Immature natural killer cell (primary cell): ENCODE measurements at regions not wholly inside any gene's neighbourhood (a gene's known extent, or its start where the extent isn't known, plus 50 kb on each side); places are given as distances from the start of the nearest gene placed in this dataset.
A peak's percentile ranks its signal among the peaks of the same experiment; 100 is the strongest.

Experiments
- DNase-seq, 3 donors: peaks; one replicate each; pipeline ENCODE4 v3.0.0; 2022; ENCODE audit warnings: mixed read lengths in 1 of 3
- H3K27ac Mint-ChIP-seq, 6 donors: one replicate each; pipeline ENCODE4 v1.8.0; 2020; ENCODE audit warnings: mixed read lengths in 6 of 6, mild to moderate bottlenecking in 5 of 6, inconsistent platforms in 4 of 6, moderate library complexity in 3 of 6
- H3K27me3 Mint-ChIP-seq, 3 donors: one replicate each; pipeline ENCODE4 v1.8.0; 2020 to 2021; ENCODE audit warnings: low read depth in 3 of 3, mild to moderate bottlenecking in 3 of 3, mixed read lengths in 3 of 3, moderate library complexity in 3 of 3, inconsistent platforms in 1 of 3
- H3K36me3 Mint-ChIP-seq, 3 donors: one replicate each; pipeline ENCODE4 v1.8.0; 2020; ENCODE audit warnings: mixed read lengths in 3 of 3, inconsistent platforms in 2 of 3, mild to moderate bottlenecking in 2 of 3
- H3K4me1 Mint-ChIP-seq, 2 donors: one replicate each; pipeline ENCODE4 v1.8.0; 2020; ENCODE audit warnings: inconsistent platforms in 2 of 2, mild to moderate bottlenecking in 2 of 2, mixed read lengths in 2 of 2, moderate library complexity in 1 of 2
- H3K4me3 Mint-ChIP-seq, 5 donors: one replicate each; pipeline ENCODE4 v1.8.0; 2020; ENCODE audit warnings: mild to moderate bottlenecking in 5 of 5, mixed read lengths in 5 of 5, inconsistent platforms in 3 of 5, moderate library complexity in 3 of 5
- H3K9me3 Mint-ChIP-seq, 6 donors: one replicate each; pipeline ENCODE4 v1.8.0; 2020; ENCODE audit warnings: mild to moderate bottlenecking in 6 of 6, mixed read lengths in 6 of 6, inconsistent platforms in 4 of 6, moderate library complexity in 3 of 6

DNA sequence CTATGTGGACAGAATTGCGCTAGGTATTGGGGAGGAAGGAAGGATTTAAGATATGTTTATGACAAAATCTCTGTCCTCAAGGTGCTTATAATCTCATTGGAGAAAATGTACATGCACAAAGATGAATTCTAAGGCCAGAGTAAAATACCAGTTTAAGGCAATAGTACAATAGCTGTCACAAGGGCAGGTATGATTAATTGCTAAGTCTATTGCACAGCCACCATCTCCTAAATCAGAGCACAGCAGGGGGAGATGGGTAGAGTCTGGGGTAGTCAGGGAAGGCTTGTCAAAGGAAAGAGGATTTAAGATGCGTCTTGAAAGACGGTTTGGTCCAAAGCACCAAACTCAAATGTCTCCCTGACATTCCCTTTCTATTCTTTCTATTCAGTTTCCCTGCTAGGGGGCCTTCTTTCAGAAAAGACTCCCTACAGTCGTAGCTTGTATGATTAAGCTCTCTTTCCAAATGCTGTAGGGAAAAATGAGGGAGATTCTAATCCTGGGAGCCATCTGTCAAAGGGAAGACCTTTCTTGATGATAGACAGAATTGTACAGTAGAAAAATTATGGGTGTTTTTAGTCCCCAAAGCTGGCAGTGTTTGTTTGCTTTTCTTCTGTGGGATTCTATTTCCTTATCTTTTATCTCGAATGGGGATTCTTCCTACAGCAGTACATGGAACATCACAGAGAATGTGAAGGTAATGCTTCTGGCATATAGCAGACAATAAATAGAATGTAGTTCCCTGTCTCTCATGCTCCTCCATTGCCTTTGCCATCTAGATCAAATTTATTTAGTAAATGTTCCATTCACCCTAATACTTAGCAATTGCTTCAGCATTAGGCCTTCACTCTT, 107.6 kb upstream of the NFIA start:
- H3K36me3 Mint-ChIP-seq = no peaks in the 10 kb centered on the region
- no peaks in the 10 kb centered on the region for H3K9me3 Mint-ChIP-seq
- H3K4me1 Mint-ChIP-seq = no peaks in the 10 kb centered on the region
- no peak overlapping the region for H3K4me3 Mint-ChIP-seq
- H3K27me3 Mint-ChIP-seq = peaks cover 4 to 9% (median 5%) of the 10 kb centered on the region in 3 donors
- no peak overlapping the region for H3K27ac Mint-ChIP-seq
- DNase-seq = no peak

DNA sequence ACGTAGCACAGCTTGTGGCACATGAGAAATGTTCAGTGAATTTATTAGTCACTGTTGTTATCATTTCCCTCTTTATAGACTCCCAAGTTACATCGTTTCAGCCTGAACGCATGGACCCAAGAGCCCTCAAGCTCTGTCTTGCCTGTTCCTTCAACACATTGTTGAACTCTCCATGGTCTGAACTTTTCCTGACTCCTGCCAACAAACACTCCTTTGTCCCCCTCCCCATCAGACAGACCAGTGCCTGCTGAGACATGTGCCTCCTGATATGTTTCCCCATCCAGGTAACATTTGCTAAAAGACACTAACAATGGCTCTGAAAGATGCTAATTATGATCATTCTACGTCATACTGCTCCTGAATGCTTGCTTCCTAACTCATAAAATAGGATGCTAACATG, 108.7 kb upstream of the NFIA start:
- no peak overlapping the region for H3K27ac Mint-ChIP-seq
- H3K27me3 Mint-ChIP-seq = peaks cover 5 to 11% (median 8%) of the 10 kb centered on the region in 3 donors
- no peaks in the 10 kb centered on the region for H3K9me3 Mint-ChIP-seq
- H3K4me3 Mint-ChIP-seq = no peak overlapping the region
- no peaks in the 10 kb centered on the region for H3K36me3 Mint-ChIP-seq
- no peaks in the 10 kb centered on the region for H3K4me1 Mint-ChIP-seq
- no peak for DNase-seq

GRCh38 chr1:60972841-60973364, 109.5 kb upstream of the NFIA start:
- Mint-ChIP-seq H3K9me3 (no peaks in the 10 kb centered on the region), H3K4me1 (no peaks in the 10 kb centered on the region), H3K27ac (peak overlapping the region in 1 of 6 donors; percentile 22), H3K27me3 (peaks cover 6 to 13% (median 7%) of the 10 kb centered on the region in 3 donors), H3K4me3 (no peak overlapping the region), H3K36me3 (no peaks in the 10 kb centered on the region)
- DNase-seq = no peak

- Mint-ChIP-seq H3K27ac (no peak overlapping the region), H3K36me3 (no peaks in the 10 kb centered on the region), H3K27me3 (peaks cover 6 to 13% (median 7%) of the 10 kb centered on the region in 3 donors), H3K9me3 (peaks cover 0 to 7% (median 5%) of the 10 kb centered on the region in 6 donors), H3K4me3 (no peak overlapping the region), H3K4me1 (no peaks in the 10 kb centered on the region)
- no peak for DNase-seq
Measured at GRCh38 chr1:60971330-60971729, 111.0 kb upstream of the NFIA start.

GRCh38 chr1:60969971-60970509, 112.3 kb upstream of the NFIA start:
- Mint-ChIP-seq H3K9me3 (peaks cover 4 to 14% (median 9%) of the 10 kb centered on the region in 6 donors), H3K27me3 (peaks cover 6 to 13% (median 7%) of the 10 kb centered on the region in 3 donors)

DNA sequence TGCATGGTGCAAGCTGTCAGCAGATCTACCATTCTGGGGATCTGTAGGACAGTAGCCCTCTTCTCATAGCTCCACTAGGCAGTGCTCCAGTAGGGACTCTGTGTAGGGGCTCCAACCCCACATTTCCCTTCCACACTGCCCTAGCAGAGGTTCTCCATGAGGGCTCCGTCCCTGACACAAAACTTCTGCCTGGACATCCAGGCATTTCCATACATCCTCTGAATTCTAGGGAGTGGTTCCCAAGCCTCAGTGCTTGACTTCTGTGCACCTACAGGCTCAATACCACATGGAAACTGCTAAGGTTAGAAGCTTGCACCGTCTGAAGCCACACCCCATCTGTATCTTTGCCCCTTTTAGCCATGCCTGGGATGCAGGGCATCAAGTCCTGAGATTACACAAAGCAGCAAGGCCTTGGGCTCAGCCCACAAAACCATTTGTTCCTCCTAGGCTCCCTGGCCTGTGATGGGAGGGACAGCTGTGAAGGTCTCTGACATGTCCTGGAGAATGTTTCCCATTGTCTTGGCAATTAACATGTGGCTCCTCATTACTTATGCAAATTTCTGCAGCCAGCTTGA, 117.0 kb upstream of the NFIA start:
- peaks cover 8 to 20% (median 14%) of the 10 kb centered on the region in 6 donors for H3K9me3 Mint-ChIP-seq
- no peaks in the 10 kb centered on the region for H3K36me3 Mint-ChIP-seq
- DNase-seq = no peak
- H3K4me1 Mint-ChIP-seq = peaks cover 10 to 14% of the 10 kb centered on the region in 2 donors
- peaks cover 2 to 12% (median 12%) of the 10 kb centered on the region in 3 donors for H3K27me3 Mint-ChIP-seq
- H3K4me3 Mint-ChIP-seq = no peak overlapping the region
- no peak overlapping the region for H3K27ac Mint-ChIP-seq

More at GRCh38 chr1:60969971-60970509, 112.3 kb upstream of the NFIA start:
- Mint-ChIP-seq H3K4me3 (no peak overlapping the region), H3K4me1 (no peaks in the 10 kb centered on the region), H3K36me3 (no peaks in the 10 kb centered on the region), H3K27ac (no peak overlapping the region)
- no peak for DNase-seq

- Mint-ChIP-seq H3K4me3 (peak overlapping the region in 1 of 5 donors; percentile 50), H3K27me3 (peaks cover 4 to 12% (median 11%) of the 10 kb centered on the region in 3 donors), H3K4me1 (peaks cover 10 to 14% of the 10 kb centered on the region in 2 donors), H3K27ac (peak overlapping the region in 4 of 6 donors; percentile 7 to 65 (median 24)), H3K36me3 (no peaks in the 10 kb centered on the region), H3K9me3 (peaks cover 8 to 20% (median 14%) of the 10 kb centered on the region in 6 donors)
- peak; percentile 31 to 55 (median 48) for DNase-seq
Measured at GRCh38 chr1:60963167-60963940, 119.0 kb upstream of the NFIA start.

GRCh38 chr1:60960891-60961461, 121.4 kb upstream of the NFIA start:
- Mint-ChIP-seq H3K36me3 (no peaks in the 10 kb centered on the region), H3K4me1 (peaks cover 10 to 14% of the 10 kb centered on the region in 2 donors), H3K27me3 (peaks cover 4 to 13% (median 12%) of the 10 kb centered on the region in 3 donors), H3K4me3 (no peak overlapping the region), H3K27ac (no peak overlapping the region), H3K9me3 (peaks cover 4 to 13% (median 12%) of the 10 kb centered on the region in 6 donors)
- DNase-seq = no peak

DNA sequence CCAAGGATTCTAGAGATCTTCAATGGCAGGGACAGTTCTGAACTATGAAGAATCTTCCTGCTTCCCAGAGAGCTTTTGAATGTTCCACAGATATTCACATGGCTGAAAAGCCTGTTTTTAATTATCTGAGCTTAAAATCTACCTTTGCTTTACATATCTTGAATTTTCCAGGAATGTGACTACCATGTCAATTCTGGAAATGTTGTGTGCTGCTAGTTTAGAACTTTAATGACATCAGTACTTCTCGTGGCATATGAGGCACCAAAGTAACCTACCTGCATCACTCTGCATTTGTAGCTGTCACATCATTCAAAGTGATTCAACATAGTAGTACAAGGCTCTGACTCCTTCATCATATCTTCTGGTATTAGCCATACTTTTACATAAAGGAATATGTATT, 122.7 kb upstream of the NFIA start:
- Mint-ChIP-seq H3K27ac (no peak overlapping the region), H3K4me1 (peaks cover 10 to 14% of the 10 kb centered on the region in 2 donors), H3K9me3 (peaks cover 0 to 8% (median 5%) of the 10 kb centered on the region in 6 donors), H3K27me3 (peaks cover 6 to 13% (median 11%) of the 10 kb centered on the region in 3 donors), H3K36me3 (no peaks in the 10 kb centered on the region), H3K4me3 (no peak overlapping the region)
- DNase-seq = no peak

DNA sequence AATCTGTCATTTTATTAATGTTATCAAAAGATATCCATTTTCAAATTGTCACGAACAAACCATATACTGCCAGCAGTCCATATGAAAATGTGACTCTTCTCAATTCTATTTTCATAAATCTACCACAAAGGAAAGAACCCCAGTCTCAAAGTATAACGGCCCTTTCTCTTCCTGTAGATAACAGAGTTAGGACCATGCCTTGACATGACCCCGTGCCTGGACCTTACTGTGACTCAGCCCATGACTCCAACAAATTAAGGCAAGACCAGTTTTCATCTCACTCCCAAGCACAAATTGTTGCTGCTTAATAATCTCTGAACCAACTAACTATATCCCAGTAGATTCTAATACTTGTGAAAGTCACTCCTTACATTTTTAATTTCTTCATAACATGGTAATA, 124.4 kb upstream of the NFIA start:
- Mint-ChIP-seq H3K4me3 (no peak overlapping the region), H3K9me3 (no peaks in the 10 kb centered on the region), H3K27ac (no peak overlapping the region), H3K4me1 (peaks cover 4 to 7% of the 10 kb centered on the region in 2 donors), H3K27me3 (peaks cover 6 to 12% (median 12%) of the 10 kb centered on the region in 3 donors), H3K36me3 (no peaks in the 10 kb centered on the region)
- DNase-seq = no peak

DNA sequence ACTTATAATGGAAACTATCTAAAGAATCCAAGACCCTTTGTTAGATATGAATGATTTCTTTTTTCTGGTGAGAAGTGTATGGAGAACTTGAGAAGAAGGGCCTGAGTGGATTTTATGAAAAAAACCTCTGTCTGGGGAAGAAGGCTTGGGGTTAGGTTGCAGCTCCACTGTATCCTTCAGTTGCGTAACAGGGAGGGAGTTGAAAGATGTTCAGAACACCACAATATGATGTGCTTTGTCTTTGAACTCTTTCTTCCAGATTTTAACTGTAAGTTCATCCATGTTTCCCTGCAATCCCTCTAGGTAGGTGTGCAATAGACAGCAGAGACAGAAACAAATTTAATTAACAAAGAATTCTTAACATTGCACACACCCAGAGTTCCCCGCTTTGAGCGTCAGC, 125.8 kb upstream of the NFIA start:
- Mint-ChIP-seq H3K4me1 (no peaks in the 10 kb centered on the region), H3K4me3 (no peak overlapping the region), H3K27ac (no peak overlapping the region), H3K27me3 (peaks cover 5 to 9% (median 6%) of the 10 kb centered on the region in 3 donors), H3K36me3 (no peaks in the 10 kb centered on the region), H3K9me3 (no peaks in the 10 kb centered on the region)
- no peak for DNase-seq

DNA sequence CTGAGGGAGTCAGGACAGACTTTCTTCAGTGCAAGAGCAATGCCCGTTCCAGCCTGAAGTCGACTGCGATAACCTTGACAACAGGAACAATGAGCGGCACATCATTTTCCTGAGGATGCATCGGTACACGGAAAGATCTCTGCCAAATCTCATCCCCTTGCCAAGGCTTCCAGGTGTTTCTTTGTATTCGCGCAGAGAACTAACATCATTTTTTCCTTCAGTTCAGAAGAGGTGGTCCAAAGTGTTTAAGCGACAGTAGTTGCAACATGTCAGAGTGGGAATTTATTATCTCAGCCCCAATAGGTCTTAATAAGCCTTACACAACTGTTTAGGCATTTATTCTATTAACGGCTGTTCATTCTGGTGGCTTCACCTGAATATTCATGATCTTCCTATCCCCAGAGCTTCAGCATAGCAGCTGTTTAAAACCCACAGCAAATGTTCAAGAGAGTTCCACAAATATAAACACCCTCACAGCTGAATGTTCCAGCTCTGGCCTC, 129.7 kb upstream of the NFIA start:
- H3K4me1 Mint-ChIP-seq = peaks cover 6 to 9% of the 10 kb centered on the region in 2 donors
- no peak for DNase-seq
- peaks cover 3 to 7% (median 4%) of the 10 kb centered on the region in 3 donors for H3K27me3 Mint-ChIP-seq
- H3K36me3 Mint-ChIP-seq = no peaks in the 10 kb centered on the region
- no peak overlapping the region for H3K4me3 Mint-ChIP-seq
- H3K27ac Mint-ChIP-seq = no peak overlapping the region
- peaks cover 0 to 1% (median 0%) of the 10 kb centered on the region in 6 donors for H3K9me3 Mint-ChIP-seq
